HG03571 (cell line): ENCODE measurements at regions not wholly inside any gene's neighbourhood (a gene's known extent, or its start where the extent isn't known, plus 50 kb on each side); places are given as distances from the start of the nearest gene placed in this dataset.

Experiments used
- ATAC-seq: cut with Tn5 transposase; IDR thresholded peaks from one replicate; pipeline ENCODE4 v1.9.1; 2021; ENCODE audit not compliant: unreplicated experiment

- ATAC-seq: no peak
Measured at GRCh38 chr11:13062115-13062514, 53.0 kb downstream of the RASSF10 start.

- no peak for ATAC-seq
Measured at GRCh38 chr11:13064593-13064992, 55.5 kb downstream of the RASSF10 start.

GRCh38 chr11:13065200-13065787 lies 56.2 kb downstream of the RASSF10 start:
- no peak for ATAC-seq

- no peak for ATAC-seq
Measured at GRCh38 chr11:13068211-13068610, 59.1 kb downstream of the RASSF10 start.

- ATAC-seq: no peak
Measured at GRCh38 chr11:13073119-13073981, 64.2 kb downstream of the RASSF10 start.

GRCh38 chr11:13074714-13075464 lies 65.8 kb downstream of the RASSF10 start:
- no peak for ATAC-seq

GRCh38 chr11:13076961-13077360 lies 67.8 kb downstream of the RASSF10 start:
- no peak for ATAC-seq

- ATAC-seq: no peak
Measured at GRCh38 chr11:13080861-13081260, 71.7 kb downstream of the RASSF10 start.

- ATAC-seq: no peak
Measured at GRCh38 chr11:13082588-13082987, 73.5 kb downstream of the RASSF10 start.

- no peak for ATAC-seq
Measured at GRCh38 chr11:13090228-13090708, 81.2 kb downstream of the RASSF10 start.

- ATAC-seq: no peak
Measured at GRCh38 chr11:13091373-13091772, 82.3 kb downstream of the RASSF10 start.

GRCh38 chr11:13091804-13092203 lies 82.7 kb downstream of the RASSF10 start:
- no peak for ATAC-seq

- no peak for ATAC-seq
Measured at GRCh38 chr11:13094930-13095687, 86.0 kb downstream of the RASSF10 start.

GRCh38 chr11:13098063-13098462 lies 88.9 kb downstream of the RASSF10 start:
- no peak for ATAC-seq

- no peak for ATAC-seq
Measured at GRCh38 chr11:13098616-13099289, 89.6 kb downstream of the RASSF10 start.

GRCh38 chr11:13101644-13102512 lies 92.8 kb downstream of the RASSF10 start:
- ATAC-seq: no peak

GRCh38 chr11:13102513-13102840 lies 93.4 kb downstream of the RASSF10 start:
- ATAC-seq: no peak

- ATAC-seq: no peak
Measured at GRCh38 chr11:13102865-13103539, 93.9 kb downstream of the RASSF10 start.

- ATAC-seq: no peak
Measured at GRCh38 chr11:13103962-13104554, 94.9 kb downstream of the RASSF10 start.
